ENCODE measurements at regions not wholly inside any gene's neighbourhood (a gene's known extent, or its start where the extent isn't known, plus 50 kb on each side); places are given as distances from the start of the nearest gene placed in this dataset.

GRCh38 chr13:19062801-19063200 is 118.8 kb downstream of the TUBA3C start:
- WGBS (ENCODE audit: insufficient coverage), result 97% methylated on average over 3 of the region's 4 CpGs
- H3K9me3 ChIP-seq (replicated peaks; ENCODE audit: control insufficient read depth, low read depth, low read length), result peaks cover 57% of the 10 kb centered on the region
- no peak overlapping the region for H3K4me3 ChIP-seq (ENCODE audit: low read length)
- H3K4me1 ChIP-seq (ENCODE audit: control insufficient read depth, insufficient read depth, low read length), result no peaks in the 10 kb centered on the region
- no peak for DNase-seq
- H3K27ac ChIP-seq (ENCODE audit: low read length), result no peak overlapping the region
- H3K27me3 ChIP-seq (ENCODE audit: control insufficient read depth, insufficient read depth, low read length), result no peaks in the 10 kb centered on the region
- H3K36me3 ChIP-seq (ENCODE audit: control insufficient read depth, insufficient read depth, low read length), result no peaks in the 10 kb centered on the region

GRCh38 chr13:19062019-19062646 is 119.5 kb downstream of the TUBA3C start:
- Histone ChIP-seq H3K9me3 (replicated peaks; ENCODE audit: control insufficient read depth, low read depth, low read length) (peaks cover 62% of the 10 kb centered on the region), H3K27ac (ENCODE audit: low read length) (no peak overlapping the region), H3K4me3 (ENCODE audit: low read length) (no peak overlapping the region), H3K36me3 (ENCODE audit: control insufficient read depth, insufficient read depth, low read length) (no peaks in the 10 kb centered on the region), H3K4me1 (ENCODE audit: control insufficient read depth, insufficient read depth, low read length) (no peaks in the 10 kb centered on the region), H3K27me3 (ENCODE audit: control insufficient read depth, insufficient read depth, low read length) (no peaks in the 10 kb centered on the region)
- DNase-seq, result no peak
- WGBS (ENCODE audit: insufficient coverage), result 80% methylated on average over 1 of the region's 11 CpGs

- WGBS (ENCODE audit: insufficient coverage), result 83% methylated on average over 6 of the region's 6 CpGs
- no peak for DNase-seq
- Histone ChIP-seq H3K9me3 (replicated peaks; ENCODE audit: control insufficient read depth, low read depth, low read length) (peaks cover 67% of the 10 kb centered on the region), H3K4me1 (ENCODE audit: control insufficient read depth, insufficient read depth, low read length) (no peaks in the 10 kb centered on the region), H3K27me3 (ENCODE audit: control insufficient read depth, insufficient read depth, low read length) (no peaks in the 10 kb centered on the region), H3K4me3 (ENCODE audit: low read length) (no peak overlapping the region), H3K27ac (ENCODE audit: low read length) (no peak overlapping the region), H3K36me3 (ENCODE audit: control insufficient read depth, insufficient read depth, low read length) (no peaks in the 10 kb centered on the region)
Observed at GRCh38 chr13:19061278-19061677, 120.3 kb downstream of the TUBA3C start.

GRCh38 chr13:19060311-19061002 is 121.2 kb downstream of the TUBA3C start:
- H3K9me3 ChIP-seq (replicated peaks; ENCODE audit: control insufficient read depth, low read depth, low read length), result peaks cover 73% of the 10 kb centered on the region
- DNase-seq, result no peak
- H3K4me1 ChIP-seq (ENCODE audit: control insufficient read depth, insufficient read depth, low read length), result no peaks in the 10 kb centered on the region
- H3K4me3 ChIP-seq (ENCODE audit: low read length), result no peak overlapping the region
- H3K27ac ChIP-seq (ENCODE audit: low read length), result no peak overlapping the region
- H3K27me3 ChIP-seq (ENCODE audit: control insufficient read depth, insufficient read depth, low read length), result no peaks in the 10 kb centered on the region
- WGBS (ENCODE audit: insufficient coverage), result 85% methylated on average over 10 of the region's 13 CpGs
- no peaks in the 10 kb centered on the region for H3K36me3 ChIP-seq (ENCODE audit: control insufficient read depth, insufficient read depth, low read length)

GRCh38 chr13:19059016-19059780 is 122.4 kb downstream of the TUBA3C start:
- no peak for DNase-seq
- Histone ChIP-seq H3K27ac (ENCODE audit: low read length) (no peak overlapping the region), H3K4me1 (ENCODE audit: control insufficient read depth, insufficient read depth, low read length) (no peaks in the 10 kb centered on the region), H3K27me3 (ENCODE audit: control insufficient read depth, insufficient read depth, low read length) (no peaks in the 10 kb centered on the region), H3K36me3 (ENCODE audit: control insufficient read depth, insufficient read depth, low read length) (no peaks in the 10 kb centered on the region), H3K9me3 (replicated peaks; ENCODE audit: control insufficient read depth, low read depth, low read length) (peaks cover 81% of the 10 kb centered on the region), H3K4me3 (ENCODE audit: low read length) (no peak overlapping the region)
- 63% methylated on average over 16 of the region's 16 CpGs for WGBS (ENCODE audit: insufficient coverage)

- no peaks in the 10 kb centered on the region for H3K36me3 ChIP-seq (ENCODE audit: control insufficient read depth, insufficient read depth, low read length)
- no peaks in the 10 kb centered on the region for H3K27me3 ChIP-seq (ENCODE audit: control insufficient read depth, insufficient read depth, low read length)
- H3K4me1 ChIP-seq (ENCODE audit: control insufficient read depth, insufficient read depth, low read length), result no peaks in the 10 kb centered on the region
- H3K4me3 ChIP-seq (ENCODE audit: low read length), result no peak overlapping the region
- H3K27ac ChIP-seq (ENCODE audit: low read length), result no peak overlapping the region
- WGBS (ENCODE audit: insufficient coverage), result 86% methylated on average over 14 of the region's 14 CpGs
- DNase-seq, result no peak
- peaks cover 80% of the 10 kb centered on the region for H3K9me3 ChIP-seq (replicated peaks; ENCODE audit: control insufficient read depth, low read depth, low read length)
Observed at GRCh38 chr13:19058566-19058965, 123.1 kb downstream of the TUBA3C start.

- no peak for DNase-seq
- no peak overlapping the region for H3K27ac ChIP-seq (ENCODE audit: low read length)
- H3K4me3 ChIP-seq (ENCODE audit: low read length), result no peak overlapping the region
- H3K36me3 ChIP-seq (ENCODE audit: control insufficient read depth, insufficient read depth, low read length), result no peaks in the 10 kb centered on the region
- WGBS (ENCODE audit: insufficient coverage), result 71% methylated on average over 4 of the region's 10 CpGs
- H3K4me1 ChIP-seq (ENCODE audit: control insufficient read depth, insufficient read depth, low read length), result no peaks in the 10 kb centered on the region
- H3K27me3 ChIP-seq (ENCODE audit: control insufficient read depth, insufficient read depth, low read length), result no peaks in the 10 kb centered on the region
- peaks cover 80% of the 10 kb centered on the region for H3K9me3 ChIP-seq (replicated peaks; ENCODE audit: control insufficient read depth, low read depth, low read length)
Observed at GRCh38 chr13:19057588-19058340, 123.9 kb downstream of the TUBA3C start.

GRCh38 chr13:19056984-19057490 is 124.6 kb downstream of the TUBA3C start:
- WGBS (ENCODE audit: insufficient coverage), result 69% methylated on average over 10 of the region's 12 CpGs
- Histone ChIP-seq H3K36me3 (ENCODE audit: control insufficient read depth, insufficient read depth, low read length) (no peaks in the 10 kb centered on the region), H3K27ac (ENCODE audit: low read length) (no peak overlapping the region), H3K27me3 (ENCODE audit: control insufficient read depth, insufficient read depth, low read length) (no peaks in the 10 kb centered on the region), H3K9me3 (replicated peaks; ENCODE audit: control insufficient read depth, low read depth, low read length) (peaks cover 74% of the 10 kb centered on the region), H3K4me1 (ENCODE audit: control insufficient read depth, insufficient read depth, low read length) (no peaks in the 10 kb centered on the region), H3K4me3 (ENCODE audit: low read length) (no peak overlapping the region)
- DNase-seq, result no peak

- Histone ChIP-seq H3K4me1 (ENCODE audit: control insufficient read depth, insufficient read depth, low read length) (no peaks in the 10 kb centered on the region), H3K27me3 (ENCODE audit: control insufficient read depth, insufficient read depth, low read length) (no peaks in the 10 kb centered on the region), H3K4me3 (ENCODE audit: low read length) (no peak overlapping the region), H3K36me3 (ENCODE audit: control insufficient read depth, insufficient read depth, low read length) (no peaks in the 10 kb centered on the region), H3K27ac (ENCODE audit: low read length) (no peak overlapping the region), H3K9me3 (replicated peaks; ENCODE audit: control insufficient read depth, low read depth, low read length) (peaks cover 74% of the 10 kb centered on the region)
- 89% methylated on average over 17 of the region's 17 CpGs for WGBS (ENCODE audit: insufficient coverage)
- DNase-seq, result no peak
Observed at GRCh38 chr13:19056355-19056880, 125.2 kb downstream of the TUBA3C start.
